ENCODE measurements at regions not wholly inside any gene's neighbourhood (a gene's known extent, or its start where the extent isn't known, plus 50 kb on each side); places are given as distances from the start of the nearest gene placed in this dataset.
"Not testable (repeated sequence)": the region's sequence is repeated elsewhere in the genome, so short reads cannot be mapped to it uniquely, and the experiment has no call there.

DNA sequence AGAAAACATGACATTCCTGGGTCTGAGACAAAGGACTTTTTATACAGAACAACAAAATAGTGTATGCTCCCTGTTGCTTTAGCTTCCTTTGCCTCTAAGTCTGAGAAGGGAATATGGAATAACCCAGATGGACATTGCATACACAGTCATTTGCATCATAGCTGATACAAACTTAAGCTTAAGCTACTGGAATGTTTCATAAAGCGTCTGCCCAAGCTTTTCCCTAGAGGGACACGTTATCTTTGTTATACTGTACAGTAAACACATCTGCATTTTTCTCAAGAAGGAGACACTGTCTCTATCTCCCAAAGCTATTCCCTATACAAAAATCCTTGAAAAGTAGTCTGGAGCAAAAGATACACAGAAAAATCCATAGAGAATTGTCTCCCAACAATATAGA lies 775.0 kb downstream of the DIPK2A start:
- no peak for DNase-seq (ENCODE audit: low read depth)

- DNase-seq (ENCODE audit: low read depth): not testable (repeated sequence)
Observed at GRCh38 chr3:144749536-144750253, 778.1 kb downstream of the DIPK2A start.

DNA sequence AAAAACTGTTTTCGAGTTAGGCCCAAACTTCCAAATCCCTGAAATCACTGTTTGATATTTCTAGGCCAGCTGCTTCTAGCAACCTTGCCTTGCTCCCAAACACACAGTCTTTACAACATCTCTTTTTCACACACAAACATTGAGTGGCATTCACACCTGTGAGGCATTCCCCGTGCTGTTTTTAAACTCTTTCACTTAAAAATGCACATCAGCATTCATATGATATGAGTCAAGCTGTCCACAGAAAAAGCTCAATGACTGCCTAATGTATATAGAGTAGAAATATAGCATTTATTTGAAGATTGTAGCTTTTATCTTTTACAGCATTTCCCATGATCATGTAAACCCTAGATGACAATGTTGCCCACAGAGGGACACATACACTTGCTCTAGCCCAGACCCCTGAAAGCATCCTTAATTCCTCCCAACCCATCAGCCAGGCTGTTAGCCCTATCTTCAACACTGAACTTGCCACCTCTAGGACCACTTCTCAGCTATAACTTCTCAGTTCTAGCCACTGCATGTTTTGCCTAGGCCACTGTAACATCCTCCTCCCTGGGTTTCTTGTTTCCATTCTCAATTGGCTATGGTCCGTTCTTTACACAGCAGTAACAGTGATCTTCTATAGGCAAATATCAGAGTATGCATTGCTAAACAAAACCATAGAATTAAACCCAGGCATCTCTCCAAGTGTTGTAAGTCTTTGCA lies 782.6 kb downstream of the DIPK2A start:
- no peak for DNase-seq (ENCODE audit: low read depth)

DNA sequence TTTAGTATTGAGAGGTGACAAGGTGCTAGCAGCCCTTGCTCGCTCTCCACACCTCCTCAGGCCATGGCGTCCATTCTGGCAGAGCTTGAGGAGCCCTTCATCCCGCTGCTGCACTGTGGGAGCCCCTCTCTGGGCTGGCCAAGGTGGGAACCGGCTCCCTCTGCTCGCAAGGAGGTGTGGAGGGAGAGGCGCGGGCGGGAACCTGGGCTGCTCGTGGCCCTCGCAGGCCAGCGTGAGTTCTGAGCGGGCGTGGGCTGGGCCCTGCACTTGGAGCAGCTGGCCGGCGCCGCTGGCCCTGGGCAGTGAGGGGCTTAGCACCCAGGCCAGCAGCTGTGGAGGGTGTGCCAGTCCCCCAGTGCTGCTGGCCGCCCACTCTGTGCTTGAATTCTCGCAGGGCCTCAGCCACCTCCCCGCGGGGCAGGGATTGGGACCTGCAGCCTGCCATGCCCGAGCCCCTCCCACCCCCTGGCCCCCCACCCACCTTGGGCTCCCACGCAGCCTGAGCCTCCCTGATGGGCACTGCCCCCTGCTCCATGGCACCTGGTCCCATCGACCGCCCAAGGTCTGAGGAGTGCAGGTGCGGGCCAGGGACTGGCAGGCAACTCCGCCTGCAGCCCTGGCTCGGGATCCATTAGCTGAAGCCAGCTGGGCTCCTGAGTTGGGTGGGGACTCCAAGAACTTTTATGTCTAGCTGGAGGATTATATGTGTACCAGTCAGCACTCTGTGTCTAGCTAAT lies 785.2 kb downstream of the DIPK2A start:
- DNase-seq (ENCODE audit: low read depth): no peak

DNA sequence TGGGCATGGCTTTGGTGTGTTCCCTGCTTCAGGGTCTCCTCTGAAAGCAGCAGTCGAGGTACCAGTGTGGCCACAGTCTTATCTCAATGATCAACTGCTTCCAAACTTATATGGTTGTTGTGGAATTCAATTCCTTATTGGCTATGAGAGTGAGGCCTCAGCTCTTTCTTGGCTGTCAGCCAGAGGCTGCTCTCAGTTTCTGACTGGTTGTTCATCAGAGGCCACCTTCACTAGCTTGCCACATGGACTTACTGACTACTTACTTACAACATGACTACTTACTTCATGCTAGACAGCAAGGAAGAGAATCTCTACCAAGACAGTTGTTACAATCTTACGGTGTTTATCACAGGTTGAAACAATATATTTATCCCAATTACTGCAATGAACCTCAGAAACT lies 789.2 kb downstream of the DIPK2A start:
- DNase-seq (ENCODE audit: low read depth): no peak

DNA sequence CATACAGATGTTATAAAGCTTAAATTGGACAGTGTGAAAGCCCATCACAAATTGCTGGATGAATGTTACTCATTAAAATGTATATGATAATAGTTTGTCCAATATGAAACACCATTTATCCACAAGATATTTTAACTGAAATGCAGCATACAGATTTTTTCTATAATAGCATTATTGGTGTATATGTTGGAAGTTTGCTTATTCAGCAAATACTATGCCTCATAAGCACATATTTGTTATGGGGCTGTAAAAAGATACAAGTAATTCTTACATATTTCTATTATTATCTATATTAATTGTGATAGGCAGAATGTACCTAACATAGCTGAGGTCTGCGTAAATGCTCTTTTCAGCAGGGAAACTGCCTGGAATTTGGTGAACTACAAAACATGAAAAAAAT lies 790.5 kb downstream of the DIPK2A start:
- no peak for DNase-seq (ENCODE audit: low read depth)

GRCh38 chr3:144763878-144764454 lies 792.3 kb downstream of the DIPK2A start:
- no peak for DNase-seq (ENCODE audit: low read depth)

- no peak for DNase-seq (ENCODE audit: low read depth)
Observed at GRCh38 chr3:144770281-144770680, 798.7 kb downstream of the DIPK2A start.

DNA sequence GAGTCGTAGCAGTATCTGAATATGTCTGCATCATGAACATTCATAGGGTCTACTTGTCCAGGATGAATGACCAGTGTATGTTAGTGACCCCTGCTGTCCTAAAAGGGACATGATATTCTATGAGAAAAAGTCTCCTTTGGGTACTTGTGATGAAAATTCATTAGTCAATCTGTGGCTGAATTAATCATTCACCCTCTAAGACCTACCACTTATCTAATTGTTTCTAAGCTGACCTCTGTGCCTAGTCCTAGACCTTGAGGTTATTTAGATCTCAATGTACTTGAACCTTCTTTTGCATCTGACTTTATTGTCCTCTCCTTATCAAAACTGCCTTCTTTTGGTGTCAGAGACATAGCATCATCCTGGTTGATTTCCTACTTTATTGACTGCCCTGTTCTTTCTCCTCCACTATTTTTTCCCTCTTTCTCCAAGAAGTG lies 799.3 kb downstream of the DIPK2A start:
- DNase-seq (ENCODE audit: low read depth): no peak

GRCh38 chr3:144771381-144771870 lies 799.8 kb downstream of the DIPK2A start:
- DNase-seq (ENCODE audit: low read depth): no peak

GRCh38 chr3:144772372-144772771 lies 800.7 kb downstream of the DIPK2A start:
- no peak for DNase-seq (ENCODE audit: low read depth)

DNA sequence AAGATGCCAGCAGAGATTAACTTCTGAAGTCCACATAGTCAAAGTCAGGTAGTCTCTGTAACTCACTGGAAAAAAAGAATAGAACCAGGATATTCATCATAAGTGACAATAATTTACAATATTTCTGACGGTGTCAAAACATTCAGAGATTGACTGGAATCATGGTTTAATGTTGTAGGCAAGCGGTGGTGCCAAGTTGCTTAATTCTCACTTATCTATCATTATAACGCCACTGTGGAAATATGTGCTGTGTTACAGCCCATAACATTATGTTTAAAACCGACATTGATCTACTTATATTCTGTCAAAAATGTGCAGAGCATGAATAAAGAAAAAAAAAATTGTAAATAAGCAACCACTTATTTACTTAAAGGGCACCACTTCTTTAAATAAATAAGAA lies 801.7 kb downstream of the DIPK2A start:
- DNase-seq (ENCODE audit: low read depth): no peak

GRCh38 chr3:144774897-144775296 lies 803.3 kb downstream of the DIPK2A start:
- DNase-seq (ENCODE audit: low read depth): peak; percentile 24

GRCh38 chr3:144775551-144775950 lies 803.9 kb downstream of the DIPK2A start:
- no peak for DNase-seq (ENCODE audit: low read depth)

DNA sequence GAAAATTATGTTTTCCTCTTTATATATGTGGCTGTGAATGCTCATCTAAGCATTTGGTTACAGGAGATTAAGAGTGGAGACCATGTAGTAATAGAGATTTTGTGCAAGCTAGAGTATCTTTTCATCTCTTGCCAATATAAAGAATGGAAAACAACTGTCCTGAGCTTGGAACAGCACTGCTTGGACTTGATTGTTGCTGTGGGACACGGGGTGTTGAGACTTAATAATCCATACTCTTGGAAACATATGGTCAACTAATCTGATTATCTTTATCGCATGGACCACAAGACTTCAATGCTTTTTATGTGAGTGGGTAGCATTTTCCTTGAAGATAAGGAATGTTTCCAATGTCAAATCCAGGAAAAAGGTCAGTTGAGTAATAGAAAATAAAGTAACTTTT lies 806.3 kb downstream of the DIPK2A start:
- no peak for DNase-seq (ENCODE audit: low read depth)

DNA sequence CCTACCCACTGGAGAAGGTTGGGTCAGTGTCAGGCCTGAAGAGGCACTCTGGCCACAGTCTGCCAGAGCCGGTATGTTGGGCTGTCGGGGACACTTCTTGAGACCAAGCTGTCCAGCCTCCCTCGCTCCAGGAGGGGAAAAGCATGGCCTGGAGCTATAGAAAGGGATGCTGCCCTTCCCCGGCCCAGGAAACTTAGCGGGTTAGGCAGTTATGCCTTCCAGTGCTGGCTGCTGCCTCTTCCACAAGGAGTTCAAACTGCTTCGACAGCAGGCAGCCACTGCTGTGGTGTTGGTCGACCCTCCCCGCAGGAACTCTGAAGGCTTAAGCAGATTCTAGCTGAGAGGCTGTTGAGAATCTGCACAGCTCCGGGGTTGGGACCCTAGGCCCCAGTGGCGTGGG lies 819.4 kb downstream of the DIPK2A start:
- no peak for DNase-seq (ENCODE audit: low read depth)

- DNase-seq (ENCODE audit: low read depth): no peak
Observed at GRCh38 chr3:144801890-144802289, 830.3 kb downstream of the DIPK2A start.

DNA sequence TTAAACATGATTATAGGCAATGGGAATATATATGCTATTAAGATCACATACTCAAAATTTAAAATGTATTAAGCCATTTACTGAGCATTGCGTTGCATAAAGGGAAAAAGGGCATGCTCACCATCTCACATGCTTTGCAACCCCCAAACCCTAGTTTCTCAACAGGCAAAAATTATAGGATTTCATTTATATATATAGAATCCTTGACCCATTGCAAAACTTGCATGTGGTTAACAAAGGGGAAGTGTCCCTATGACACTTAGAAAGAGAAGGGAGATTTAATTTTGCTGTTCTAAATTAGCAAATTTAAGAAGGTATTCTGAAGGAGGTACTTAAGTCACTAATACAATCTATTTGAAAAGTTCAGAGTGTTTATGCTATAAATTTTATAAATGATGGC lies 837.8 kb downstream of the DIPK2A start:
- no peak for DNase-seq (ENCODE audit: low read depth)

DNA sequence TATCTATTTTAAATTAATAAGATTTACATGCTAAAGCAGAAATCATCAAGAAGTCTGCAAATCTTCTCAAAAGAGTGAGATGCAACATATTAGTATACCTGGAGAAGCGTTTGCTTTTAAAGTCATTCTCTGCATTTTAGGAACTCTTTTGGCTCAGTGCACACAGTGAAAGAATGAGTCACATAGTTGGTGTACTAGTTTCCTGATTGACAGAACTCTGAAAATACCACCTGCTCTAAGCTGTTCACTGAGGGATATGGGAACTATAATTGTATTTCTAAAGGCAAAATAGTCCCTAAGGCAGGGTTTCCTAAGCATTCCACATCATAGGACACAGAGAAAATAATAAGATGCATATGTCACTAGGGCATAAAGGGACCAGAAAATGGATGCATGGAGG lies 838.5 kb downstream of the DIPK2A start:
- DNase-seq (ENCODE audit: low read depth): no peak

DNA sequence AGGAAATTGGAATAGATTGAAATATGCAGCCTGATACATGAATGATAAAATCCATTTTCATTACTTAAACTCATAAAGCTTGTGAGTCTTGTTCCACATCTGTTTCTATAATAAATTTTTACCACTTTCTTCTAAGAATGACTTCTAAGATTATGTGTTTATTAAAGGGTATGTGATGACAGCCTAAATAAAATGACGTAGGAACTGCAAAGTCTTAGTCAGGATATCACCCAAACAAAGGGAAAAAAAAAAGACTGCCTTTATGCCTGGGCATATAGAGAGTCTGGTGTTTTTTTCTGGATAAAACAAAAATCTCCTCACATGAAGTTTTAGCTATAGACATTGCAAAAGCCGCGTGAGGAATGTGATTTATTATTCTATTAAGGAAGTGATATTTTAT lies 844.0 kb downstream of the DIPK2A start:
- DNase-seq (ENCODE audit: low read depth): no peak

- no peak for DNase-seq (ENCODE audit: low read depth)
Observed at GRCh38 chr3:144816323-144816722, 844.7 kb downstream of the DIPK2A start.

DNA sequence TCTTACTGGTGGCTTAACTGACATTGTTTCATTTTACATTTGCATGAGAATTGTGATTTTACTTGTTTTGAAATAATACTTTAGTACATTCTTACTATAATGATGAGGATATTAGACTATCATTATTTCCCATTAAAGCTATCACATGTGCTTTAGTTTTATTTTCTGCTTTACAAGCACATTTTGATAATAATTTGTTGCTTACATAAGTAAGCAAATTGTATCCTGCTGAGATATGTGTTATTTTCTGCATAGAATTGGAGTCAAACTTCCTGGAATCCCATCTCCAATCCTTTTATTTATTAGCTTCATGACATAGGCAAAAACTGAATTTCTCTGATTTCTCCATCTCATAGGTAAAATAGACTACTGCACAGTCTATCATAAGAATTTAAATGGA lies 847.4 kb downstream of the DIPK2A start:
- no peak for DNase-seq (ENCODE audit: low read depth)

Data from RPMI7951 (cell line).